ENCODE measurements at regions not wholly inside any gene's neighbourhood (a gene's known extent, or its start where the extent isn't known, plus 50 kb on each side); places are given as distances from the start of the nearest gene placed in this dataset.

- intact Hi-C loops (cut with micrococcal nuclease): no loop called here
- no peak overlapping the region for H3K4me3 ChIP-seq
- no peaks in the 10 kb centered on the region for H3K9me3 ChIP-seq (replicated peaks)
- H3K4me1 ChIP-seq: no peaks in the 10 kb centered on the region
- H3K27me3 ChIP-seq (ENCODE audit: low read depth): peaks cover 4% of the 10 kb centered on the region
- DNase-seq: no peak
- no peak overlapping the region for H3K27ac ChIP-seq (replicated peaks)
- TF ChIP-seq, protein P1, sequence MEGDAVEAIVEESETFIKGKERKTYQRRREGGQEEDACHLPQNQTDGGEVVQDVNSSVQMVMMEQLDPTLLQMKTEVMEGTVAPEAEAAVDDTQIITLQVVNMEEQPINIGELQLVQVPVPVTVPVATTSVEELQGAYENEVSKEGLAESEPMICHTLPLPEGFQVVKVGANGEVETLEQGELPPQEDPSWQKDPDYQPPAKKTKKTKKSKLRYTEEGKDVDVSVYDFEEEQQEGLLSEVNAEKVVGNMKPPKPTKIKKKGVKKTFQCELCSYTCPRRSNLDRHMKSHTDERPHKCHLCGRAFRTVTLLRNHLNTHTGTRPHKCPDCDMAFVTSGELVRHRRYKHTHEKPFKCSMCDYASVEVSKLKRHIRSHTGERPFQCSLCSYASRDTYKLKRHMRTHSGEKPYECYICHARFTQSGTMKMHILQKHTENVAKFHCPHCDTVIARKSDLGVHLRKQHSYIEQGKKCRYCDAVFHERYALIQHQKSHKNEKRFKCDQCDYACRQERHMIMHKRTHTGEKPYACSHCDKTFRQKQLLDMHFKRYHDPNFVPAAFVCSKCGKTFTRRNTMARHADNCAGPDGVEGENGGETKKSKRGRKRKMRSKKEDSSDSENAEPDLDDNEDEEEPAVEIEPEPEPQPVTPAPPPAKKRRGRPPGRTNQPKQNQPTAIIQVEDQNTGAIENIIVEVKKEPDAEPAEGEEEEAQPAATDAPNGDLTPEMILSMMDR (IDR thresholded peaks at IDR 0.05; ENCODE audit: borderline replicate concordance): no peak
- no peaks in the 10 kb centered on the region for H3K36me3 ChIP-seq
These were observed 927.7 kb downstream of the TFAP2A start for GRCh38 chr6:9487128-9487527.

DNA sequence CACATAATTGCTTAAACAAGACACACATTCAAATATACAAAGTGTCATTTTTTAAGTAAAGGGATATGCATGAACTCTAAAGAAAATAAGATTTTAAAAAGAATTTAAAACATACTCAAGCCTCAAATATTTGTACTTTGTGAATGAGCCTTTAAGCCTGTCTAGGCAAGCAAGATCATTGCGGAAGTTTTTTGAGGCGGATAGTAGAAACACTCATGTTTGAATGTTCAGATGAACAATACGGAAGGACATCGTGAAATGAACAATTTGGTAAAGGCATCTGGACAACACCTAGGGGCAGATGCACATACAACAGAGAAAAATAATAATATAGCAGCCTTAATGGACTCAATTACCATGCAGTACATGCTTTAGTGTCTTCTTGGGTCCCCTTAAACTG lies 928.9 kb downstream of the TFAP2A start:
- Histone ChIP-seq H3K4me1 (no peaks in the 10 kb centered on the region), H3K36me3 (no peaks in the 10 kb centered on the region), H3K4me3 (no peak overlapping the region), H3K27me3 (ENCODE audit: low read depth) (peaks cover 4% of the 10 kb centered on the region), H3K27ac (replicated peaks) (no peak overlapping the region), H3K9me3 (replicated peaks) (no peaks in the 10 kb centered on the region)
- intact Hi-C loops (cut with micrococcal nuclease): no loop called here
- TF ChIP-seq, protein P1 (IDR thresholded peaks at IDR 0.05; ENCODE audit: borderline replicate concordance): no peak
- DNase-seq: no peak

DNA sequence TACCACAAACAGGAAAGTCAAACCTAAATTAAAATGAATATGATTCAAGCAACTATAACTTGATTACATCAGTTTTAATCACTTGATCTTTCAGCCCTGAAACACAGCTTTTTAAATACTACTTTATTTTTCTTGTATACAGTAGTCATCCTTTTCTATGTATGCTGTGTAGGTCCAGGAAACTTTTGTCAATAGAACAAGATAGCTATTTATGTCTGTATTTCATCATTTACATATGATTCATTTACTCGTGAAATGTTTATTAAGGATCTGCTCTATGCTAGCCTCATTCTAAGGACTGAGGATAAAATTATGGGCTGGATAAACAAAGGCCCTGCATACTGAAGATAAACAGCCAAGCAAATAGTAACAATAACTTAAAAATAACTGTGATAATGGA lies 930.2 kb downstream of the TFAP2A start:
- intact Hi-C loops (cut with micrococcal nuclease): no loop called here
- no peaks in the 10 kb centered on the region for H3K4me1 ChIP-seq
- H3K36me3 ChIP-seq: no peaks in the 10 kb centered on the region
- DNase-seq: no peak
- peaks cover 4% of the 10 kb centered on the region for H3K27me3 ChIP-seq (ENCODE audit: low read depth)
- no peaks in the 10 kb centered on the region for H3K9me3 ChIP-seq (replicated peaks)
- TF ChIP-seq, protein P1 (IDR thresholded peaks at IDR 0.05; ENCODE audit: borderline replicate concordance): no peak
- no peak overlapping the region for H3K4me3 ChIP-seq
- no peak overlapping the region for H3K27ac ChIP-seq (replicated peaks)

DNA sequence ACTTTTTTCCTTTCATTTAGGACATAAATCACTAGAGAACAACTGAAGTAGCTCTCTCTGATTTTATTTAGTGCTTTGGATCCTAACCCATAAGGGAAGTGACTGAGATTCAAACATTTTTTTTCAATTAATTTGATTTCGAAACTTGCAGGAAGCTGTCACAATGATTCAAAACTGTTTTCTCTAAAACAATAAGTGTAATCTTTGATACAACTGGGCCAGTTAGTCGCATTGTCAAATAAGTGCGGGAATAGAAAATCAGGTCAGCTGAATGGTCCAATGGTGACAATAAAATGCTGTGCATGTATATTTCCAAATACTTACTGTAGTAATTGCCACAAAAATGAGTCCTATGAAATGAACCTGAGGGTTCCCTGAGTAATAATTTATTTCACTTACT lies 930.8 kb downstream of the TFAP2A start:
- no peak overlapping the region for H3K4me3 ChIP-seq
- peaks cover 4% of the 10 kb centered on the region for H3K27me3 ChIP-seq (ENCODE audit: low read depth)
- H3K9me3 ChIP-seq (replicated peaks): no peaks in the 10 kb centered on the region
- no peaks in the 10 kb centered on the region for H3K36me3 ChIP-seq
- intact Hi-C loops (cut with micrococcal nuclease): no loop called here
- no peaks in the 10 kb centered on the region for H3K4me1 ChIP-seq
- TF ChIP-seq, protein P1 (IDR thresholded peaks at IDR 0.05; ENCODE audit: borderline replicate concordance): no peak
- no peak overlapping the region for H3K27ac ChIP-seq (replicated peaks)
- DNase-seq: no peak

DNA sequence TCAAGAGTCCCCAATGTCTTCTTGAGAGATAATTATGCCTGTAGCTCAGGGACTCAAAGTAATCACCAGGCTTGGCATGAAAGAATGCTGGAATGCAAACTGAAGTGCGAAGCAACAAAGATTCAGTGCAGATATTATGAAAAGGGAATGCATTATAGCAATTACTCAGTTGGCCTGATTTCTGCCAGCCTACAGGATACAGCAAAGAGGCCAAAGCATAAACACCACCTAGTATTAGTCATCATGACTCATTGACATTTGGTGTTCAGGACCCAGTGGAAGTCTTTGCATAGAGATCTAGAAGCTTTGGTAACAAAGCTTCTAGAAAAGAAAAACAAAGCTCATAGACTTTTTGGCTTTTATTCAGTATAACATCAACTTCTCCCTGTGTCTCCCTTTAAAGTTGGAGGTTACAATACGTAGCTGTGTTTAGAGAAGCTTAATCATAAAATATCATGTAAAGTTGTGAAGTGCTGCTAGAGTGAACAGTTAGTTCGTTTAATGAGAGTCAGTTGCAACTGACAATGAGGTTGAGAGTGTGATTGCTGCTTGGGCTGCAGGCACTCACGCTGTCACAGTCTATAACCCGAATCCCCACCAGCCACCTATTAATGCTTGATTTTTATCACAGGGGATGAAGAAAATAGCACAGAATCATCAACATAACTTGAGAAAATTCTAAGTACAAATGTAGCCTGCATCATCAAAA lies 932.7 kb downstream of the TFAP2A start:
- DNase-seq: no peak

More for the DNA sequence above, 932.7 kb downstream of the TFAP2A start:
- no peaks in the 10 kb centered on the region for H3K9me3 ChIP-seq (replicated peaks)
- no peak overlapping the region for H3K4me3 ChIP-seq
- TF ChIP-seq, protein P1 (IDR thresholded peaks at IDR 0.05; ENCODE audit: borderline replicate concordance): no peak
- peaks cover 4% of the 10 kb centered on the region for H3K27me3 ChIP-seq (ENCODE audit: low read depth)
- no peak overlapping the region for H3K27ac ChIP-seq (replicated peaks)
- intact Hi-C loops (cut with micrococcal nuclease): no loop called here
- H3K4me1 ChIP-seq: no peaks in the 10 kb centered on the region
- no peaks in the 10 kb centered on the region for H3K36me3 ChIP-seq

All from left ventricle myocardium inferior (tissue), 1 donor.